ENCODE measurements at regions not wholly inside any gene's neighbourhood (a gene's known extent, or its start where the extent isn't known, plus 50 kb on each side); places are given as distances from the start of the nearest gene placed in this dataset.

DNA sequence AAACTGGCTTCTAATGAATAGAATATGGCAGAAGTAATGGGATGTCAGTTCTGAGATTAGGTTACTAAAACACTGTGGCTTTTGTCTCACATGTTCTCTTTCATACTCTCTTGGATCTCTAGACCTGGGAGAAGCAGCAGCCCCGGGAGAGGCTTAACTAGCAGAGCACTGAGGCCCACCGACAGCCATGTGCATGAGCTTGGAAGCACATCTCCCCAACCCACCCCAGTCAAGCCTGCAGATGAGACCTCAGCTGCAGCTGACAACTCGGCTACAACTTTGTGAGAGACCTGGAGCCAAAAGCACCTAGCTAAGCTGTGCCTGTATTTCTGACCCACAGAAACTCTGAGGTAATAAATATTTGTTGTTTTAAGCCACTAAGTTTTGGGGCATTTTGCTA is 100.8 kb downstream of the TRIM29 start:
- Histone ChIP-seq H3K27ac (no peak overlapping the region), H3K27me3 (peaks cover 8% of the 10 kb centered on the region), H3K4me1 (no peaks in the 10 kb centered on the region), H3K9me3 (no peaks in the 10 kb centered on the region), H3K4me3 (no peak overlapping the region), H3K36me3 (no peaks in the 10 kb centered on the region)
- TF ChIP-seq POLR2A (IDR thresholded peaks at IDR 0.05) (no peak), EP300 (IDR thresholded peaks at IDR 0.05) (no peak), POLR2AphosphoS5 (IDR thresholded peaks at IDR 0.05) (no peak)
- TF ChIP-seq, protein P1, sequence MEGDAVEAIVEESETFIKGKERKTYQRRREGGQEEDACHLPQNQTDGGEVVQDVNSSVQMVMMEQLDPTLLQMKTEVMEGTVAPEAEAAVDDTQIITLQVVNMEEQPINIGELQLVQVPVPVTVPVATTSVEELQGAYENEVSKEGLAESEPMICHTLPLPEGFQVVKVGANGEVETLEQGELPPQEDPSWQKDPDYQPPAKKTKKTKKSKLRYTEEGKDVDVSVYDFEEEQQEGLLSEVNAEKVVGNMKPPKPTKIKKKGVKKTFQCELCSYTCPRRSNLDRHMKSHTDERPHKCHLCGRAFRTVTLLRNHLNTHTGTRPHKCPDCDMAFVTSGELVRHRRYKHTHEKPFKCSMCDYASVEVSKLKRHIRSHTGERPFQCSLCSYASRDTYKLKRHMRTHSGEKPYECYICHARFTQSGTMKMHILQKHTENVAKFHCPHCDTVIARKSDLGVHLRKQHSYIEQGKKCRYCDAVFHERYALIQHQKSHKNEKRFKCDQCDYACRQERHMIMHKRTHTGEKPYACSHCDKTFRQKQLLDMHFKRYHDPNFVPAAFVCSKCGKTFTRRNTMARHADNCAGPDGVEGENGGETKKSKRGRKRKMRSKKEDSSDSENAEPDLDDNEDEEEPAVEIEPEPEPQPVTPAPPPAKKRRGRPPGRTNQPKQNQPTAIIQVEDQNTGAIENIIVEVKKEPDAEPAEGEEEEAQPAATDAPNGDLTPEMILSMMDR (IDR thresholded peaks at IDR 0.05) = no peak
- DNase-seq (ENCODE audit: low spot score in 2 of 2) = peak in 1 of 2 donors; percentile 16
- WGBS = 81% methylated on average over 3 of the region's 3 CpGs

GRCh38 chr11:120035756-120036155 is 102.2 kb downstream of the TRIM29 start:
- Histone ChIP-seq H3K9me3 (no peaks in the 10 kb centered on the region), H3K4me3 (no peak overlapping the region), H3K27me3 (peaks cover 10% of the 10 kb centered on the region), H3K36me3 (no peaks in the 10 kb centered on the region), H3K4me1 (no peaks in the 10 kb centered on the region), H3K27ac (no peak overlapping the region)
- peak in 1 of 2 donors; percentile 32 for DNase-seq (ENCODE audit: low spot score in 2 of 2)
- WGBS = 98% methylated on average over 5 of the region's 5 CpGs
- TF ChIP-seq EP300 (IDR thresholded peaks at IDR 0.05) (no peak), POLR2AphosphoS5 (IDR thresholded peaks at IDR 0.05) (no peak), POLR2A (IDR thresholded peaks at IDR 0.05) (no peak)
- TF ChIP-seq, protein P1 (IDR thresholded peaks at IDR 0.05) = no peak

- 87% methylated on average over 9 of the region's 9 CpGs for WGBS
Measured at GRCh38 chr11:120034881-120035630, 102.9 kb downstream of the TRIM29 start.

DNA sequence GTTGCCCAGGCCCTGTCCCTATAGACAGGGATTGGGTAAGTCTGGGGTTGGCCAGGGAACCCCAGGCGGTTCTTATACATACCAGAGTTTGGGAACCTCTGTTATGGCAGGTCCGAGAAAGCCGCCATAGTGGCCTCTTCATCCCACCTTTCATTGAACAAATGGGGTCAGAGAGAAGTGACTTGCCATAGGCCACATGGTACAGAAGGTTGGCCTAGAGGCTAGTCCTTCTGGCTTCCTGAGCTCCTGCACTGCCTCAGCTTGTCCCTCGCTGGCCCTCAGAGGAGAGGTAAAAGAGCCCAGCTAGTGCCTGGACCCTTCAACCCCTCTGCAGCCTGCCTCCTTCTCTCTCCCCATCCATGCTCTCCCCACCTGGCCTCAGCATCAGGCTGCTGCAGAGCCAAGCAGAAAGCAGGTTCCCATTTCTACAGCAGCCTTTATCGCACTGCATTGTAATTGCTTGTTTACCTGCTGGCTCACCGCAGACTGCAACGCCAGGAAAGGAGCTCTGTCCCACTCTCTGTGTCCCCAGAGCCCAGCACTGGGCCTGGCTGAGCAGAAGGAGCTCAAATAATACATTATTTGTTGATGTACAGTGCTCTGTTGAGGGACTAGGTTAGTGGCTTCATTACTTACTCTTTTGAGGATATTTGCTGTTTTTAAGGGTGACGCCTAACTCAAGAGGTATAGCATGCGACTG is 103.6 kb downstream of the TRIM29 start:
- H3K4me3 ChIP-seq = no peak overlapping the region
- no peak for TF ChIP-seq POLR2AphosphoS5 (IDR thresholded peaks at IDR 0.05)
- no peak for TF ChIP-seq EP300 (IDR thresholded peaks at IDR 0.05)
- no peak for TF ChIP-seq POLR2A (IDR thresholded peaks at IDR 0.05)
- TF ChIP-seq, protein P1 (IDR thresholded peaks at IDR 0.05) = no peak
- 85% methylated on average over 9 of the region's 9 CpGs for WGBS
- peaks cover 7% of the 10 kb centered on the region for H3K27me3 ChIP-seq
- H3K9me3 ChIP-seq = no peaks in the 10 kb centered on the region
- no peak overlapping the region for H3K27ac ChIP-seq
- no peaks in the 10 kb centered on the region for H3K36me3 ChIP-seq
- DNase-seq (ENCODE audit: low spot score in 2 of 2) = peak in 1 of 2 donors; percentile 31
- H3K4me1 ChIP-seq = no peaks in the 10 kb centered on the region

More at GRCh38 chr11:120034881-120035630, 102.9 kb downstream of the TRIM29 start:
- H3K4me1 ChIP-seq = no peaks in the 10 kb centered on the region
- no peak overlapping the region for H3K4me3 ChIP-seq
- peaks cover 7% of the 10 kb centered on the region for H3K27me3 ChIP-seq
- H3K27ac ChIP-seq = no peak overlapping the region
- TF ChIP-seq EP300 (IDR thresholded peaks at IDR 0.05) = no peak
- TF ChIP-seq POLR2A (IDR thresholded peaks at IDR 0.05) = no peak
- TF ChIP-seq, protein P1 (IDR thresholded peaks at IDR 0.05) = no peak
- TF ChIP-seq POLR2AphosphoS5 (IDR thresholded peaks at IDR 0.05) = no peak
- DNase-seq (ENCODE audit: low spot score in 2 of 2) = peak in 1 of 2 donors; percentile 42
- H3K9me3 ChIP-seq = no peaks in the 10 kb centered on the region
- no peaks in the 10 kb centered on the region for H3K36me3 ChIP-seq

- H3K27ac ChIP-seq = no peak overlapping the region
- no peaks in the 10 kb centered on the region for H3K4me1 ChIP-seq
- H3K9me3 ChIP-seq = no peaks in the 10 kb centered on the region
- no peaks in the 10 kb centered on the region for H3K36me3 ChIP-seq
- no peak overlapping the region for H3K4me3 ChIP-seq
- no peak for TF ChIP-seq POLR2A (IDR thresholded peaks at IDR 0.05)
- TF ChIP-seq POLR2AphosphoS5 (IDR thresholded peaks at IDR 0.05) = no peak
- TF ChIP-seq, protein P1 (IDR thresholded peaks at IDR 0.05) = no peak
- TF ChIP-seq EP300 (IDR thresholded peaks at IDR 0.05) = no peak
- DNase-seq (ENCODE audit: low spot score in 2 of 2) = peak in 1 of 2 donors; percentile 71
- WGBS = 68% methylated on average over 10 of the region's 10 CpGs
- H3K27me3 ChIP-seq = peaks cover 7% of the 10 kb centered on the region
Measured at GRCh38 chr11:120032766-120033390, 105.0 kb downstream of the TRIM29 start.
